GM12892 (cell line): ENCODE measurements at regions not wholly inside any gene's neighbourhood (a gene's known extent, or its start where the extent isn't known, plus 50 kb on each side); places are given as distances from the start of the nearest gene placed in this dataset.
"Not testable (repeated sequence)": the region's sequence is repeated elsewhere in the genome, so short reads cannot be mapped to it uniquely, and the experiment has no call there.

ENCODE experiments used
- DNase-seq: peaks from one replicate; pipeline ENCODE4 v3.0.0; 2011; ENCODE audit not compliant: insufficient read length
- FAIRE-seq: peaks from 2 replicates; lab custom pipeline; 2011; peaks lifted over from hg19 to GRCh38; lab: Jason Lieb, UNC
- POLR2A ChIP-seq: IDR thresholded peaks from 2 replicates; pipeline ENCODE4 v1.6.1; 2011; ENCODE audit warnings: low read depth, low read length, control low read depth
- POLR2AphosphoS5 ChIP-seq: IDR thresholded peaks from 2 replicates; pipeline ENCODE4 v1.6.1; 2011; ENCODE audit warnings: low read depth, low read length, control low read depth
- TAF1 ChIP-seq: IDR thresholded peaks from 2 replicates; pipeline ENCODE4 v1.6.1; 2011; ENCODE audit warnings: low read depth, mild to moderate bottlenecking, control low read depth, low read length, borderline replicate concordance

DNA sequence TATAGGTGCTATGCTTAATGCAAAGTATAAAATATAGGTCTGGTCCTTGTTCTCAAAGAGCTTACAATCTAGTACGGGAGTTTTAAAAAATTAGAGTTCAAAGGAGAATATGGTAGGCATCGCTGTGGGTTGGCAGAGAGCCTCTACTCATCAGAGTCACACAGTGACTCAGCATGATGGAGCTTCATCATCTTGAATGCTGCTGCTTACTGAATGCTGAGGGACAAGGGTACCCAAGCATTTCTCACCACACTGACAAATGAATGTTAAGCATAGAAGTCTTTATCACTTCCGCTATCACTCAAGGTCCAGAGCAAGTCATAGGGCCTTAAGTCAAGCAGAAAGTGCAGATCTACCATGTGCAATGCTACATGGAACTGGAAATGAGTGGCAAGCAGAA is 268.6 kb upstream of the IGFBP7 start:
- DNase-seq: no peak
- no peak for TF ChIP-seq POLR2AphosphoS5
- no peak for TF ChIP-seq TAF1
- no peak for TF ChIP-seq POLR2A
- FAIRE-seq: no peak

DNA sequence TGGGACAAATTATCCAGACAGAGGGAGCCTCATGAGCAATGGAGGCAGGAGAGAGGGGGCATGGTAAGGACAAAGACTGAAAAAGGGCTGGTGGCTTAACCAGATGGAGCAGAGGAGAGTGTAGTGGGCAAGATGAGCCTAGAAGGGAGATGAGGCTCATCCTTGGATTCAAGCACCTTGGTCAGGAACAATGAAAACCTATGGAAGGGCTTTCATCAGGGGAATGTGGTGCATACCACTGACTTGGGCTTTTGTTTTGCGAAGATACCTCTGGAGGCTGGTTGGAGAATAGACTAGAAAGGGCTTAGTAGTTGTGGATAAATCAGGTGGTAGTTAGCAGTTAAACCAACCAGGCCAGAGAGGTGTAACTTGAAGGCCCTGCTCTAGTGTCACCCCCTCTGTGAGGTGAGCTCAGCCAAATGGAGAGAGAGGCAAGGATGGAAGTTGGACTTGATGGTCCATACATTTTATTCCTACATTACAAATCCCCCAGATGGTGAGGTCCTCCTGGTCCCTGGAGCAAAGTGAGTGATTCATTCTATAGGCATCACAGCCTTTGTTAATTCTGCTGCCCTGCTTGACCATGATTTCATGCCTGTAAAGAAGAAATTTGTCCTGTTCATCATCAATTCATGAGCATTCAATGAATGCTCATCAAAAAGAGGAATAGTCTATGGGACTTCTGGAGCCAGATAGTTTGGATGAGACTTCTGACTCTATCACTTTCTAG is 264.8 kb upstream of the IGFBP7 start:
- FAIRE-seq (no peak), DNase-seq (no peak)
- TF ChIP-seq POLR2AphosphoS5: no peak
- TF ChIP-seq POLR2A: no peak
- no peak for TF ChIP-seq TAF1

DNA sequence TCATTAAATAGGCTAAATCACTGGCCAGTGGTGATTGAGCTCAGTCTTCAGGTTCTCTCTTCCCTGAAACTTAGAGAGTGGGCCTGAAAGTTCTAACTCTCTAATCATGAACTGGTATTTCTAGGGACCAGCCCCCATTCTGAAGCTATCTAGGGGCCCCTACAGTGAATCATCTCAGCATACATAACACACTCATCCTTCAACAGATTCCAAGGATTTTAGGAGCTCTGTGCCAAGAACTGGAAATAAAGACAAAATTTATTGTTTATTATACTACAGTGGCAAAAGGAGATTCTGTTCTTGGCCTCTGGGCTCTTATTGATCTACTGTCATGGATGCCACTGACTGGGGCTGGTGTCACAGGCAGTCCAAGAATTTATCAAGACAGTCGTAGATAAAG is 263.8 kb upstream of the IGFBP7 start:
- DNase-seq: no peak
- TF ChIP-seq POLR2AphosphoS5: no peak
- no peak for TF ChIP-seq TAF1
- no peak for TF ChIP-seq POLR2A
- FAIRE-seq: no peak

DNA sequence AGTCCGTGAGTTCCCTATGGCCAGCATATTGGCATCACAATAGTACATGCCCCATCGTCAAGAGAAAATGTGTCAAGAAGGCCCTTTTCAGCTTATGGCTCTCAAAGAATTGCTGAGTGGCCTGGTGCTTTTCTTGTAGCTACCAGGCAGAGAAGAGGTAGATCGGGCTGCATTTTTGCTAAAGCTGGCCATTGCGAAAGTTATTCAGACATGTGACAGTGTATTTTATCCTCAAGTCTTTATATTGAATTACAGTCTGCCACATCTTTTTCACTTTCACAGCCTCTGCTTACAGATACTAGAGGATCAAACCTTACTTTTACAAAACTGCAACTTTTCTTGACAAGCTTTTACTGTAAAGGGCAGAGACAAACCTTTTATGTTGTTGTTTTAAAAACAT is 261.5 kb upstream of the IGFBP7 start:
- no peak for DNase-seq
- no peak for TF ChIP-seq TAF1
- TF ChIP-seq POLR2AphosphoS5: no peak
- no peak for TF ChIP-seq POLR2A
- FAIRE-seq: no peak

DNA sequence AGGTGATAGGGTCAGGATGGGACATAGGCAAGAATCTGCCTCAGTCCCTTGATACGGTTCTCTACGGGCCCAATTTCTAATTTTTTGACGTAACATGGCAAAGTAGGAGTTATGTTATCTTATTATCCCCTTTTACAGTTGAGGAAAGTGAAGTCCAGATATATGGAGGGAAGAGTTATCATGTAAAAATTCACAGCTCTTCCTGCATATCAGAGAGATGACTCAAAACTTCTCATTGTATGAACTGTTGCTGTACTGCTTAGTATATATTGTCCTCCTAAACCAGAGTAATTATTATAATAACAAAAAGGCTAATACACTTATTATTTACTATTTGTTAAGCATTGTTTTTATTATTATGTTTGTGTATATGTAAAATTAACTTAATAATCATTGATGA is 260.5 kb upstream of the IGFBP7 start:
- TF ChIP-seq TAF1: no peak
- no peak for TF ChIP-seq POLR2A
- no peak for TF ChIP-seq POLR2AphosphoS5
- DNase-seq: no peak
- no peak for FAIRE-seq

DNA sequence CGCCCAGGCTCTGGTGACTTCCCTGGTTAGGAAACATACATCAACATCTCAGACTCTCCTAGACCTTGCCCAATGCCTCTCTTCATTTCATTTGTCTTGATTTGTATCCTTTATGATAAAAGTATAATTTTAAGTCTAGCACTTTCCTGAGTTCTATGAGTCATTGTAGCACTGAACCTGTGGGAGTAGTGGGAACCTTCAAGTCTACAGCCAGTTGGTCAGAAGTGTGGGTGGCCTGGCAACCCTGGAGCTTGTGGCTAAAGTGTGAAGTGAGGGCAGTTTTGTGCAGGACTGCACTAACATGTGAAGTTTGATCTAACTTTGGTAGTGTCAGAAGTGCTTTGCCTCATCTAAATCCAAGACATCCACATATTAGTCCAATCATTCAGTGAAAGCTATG is 259.3 kb upstream of the IGFBP7 start:
- DNase-seq (no peak), FAIRE-seq (no peak)
- TF ChIP-seq POLR2AphosphoS5 (no peak), POLR2A (no peak), TAF1 (no peak)

DNA sequence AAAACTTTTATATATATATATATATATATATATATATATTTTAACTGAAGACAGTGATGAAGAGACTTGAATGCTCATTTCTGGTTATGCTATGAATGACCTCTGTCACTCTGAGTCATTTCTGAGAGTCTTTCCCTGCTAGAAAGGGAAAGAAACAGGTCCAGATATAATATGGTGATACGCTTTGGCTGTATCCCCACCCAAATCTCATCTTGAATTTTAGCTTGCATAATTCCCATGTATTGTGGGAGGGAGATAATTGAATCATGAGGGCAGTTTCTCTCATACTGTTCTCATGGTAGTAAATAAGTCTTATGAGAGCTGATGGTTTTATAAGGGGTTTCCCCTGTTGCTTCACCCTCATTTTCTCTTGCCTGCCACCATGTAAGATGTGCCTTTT is 254.1 kb upstream of the IGFBP7 start:
- TF ChIP-seq POLR2AphosphoS5 (no peak), TAF1 (no peak), POLR2A (no peak)
- FAIRE-seq: no peak
- DNase-seq: no peak

DNA sequence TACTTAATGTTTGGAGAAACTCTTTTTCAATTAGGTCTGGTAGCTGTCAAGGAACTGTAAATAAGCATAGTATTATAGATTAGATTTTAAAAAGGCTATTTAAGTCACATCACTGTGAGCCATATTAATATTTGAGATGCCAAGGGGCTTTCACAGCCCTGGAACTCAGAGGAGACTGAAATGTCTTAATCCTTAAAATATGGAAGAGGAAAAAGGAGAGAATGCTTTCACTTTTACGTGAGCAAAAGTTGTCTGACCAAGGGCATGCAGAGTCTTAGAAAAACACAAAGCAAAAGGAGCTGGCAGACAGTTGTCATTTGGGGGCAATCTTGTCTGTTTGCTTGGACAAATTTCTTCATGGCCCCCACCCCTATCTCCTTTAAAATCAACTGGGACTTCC is 253.2 kb upstream of the IGFBP7 start:
- DNase-seq: no peak
- FAIRE-seq: no peak
- TF ChIP-seq POLR2AphosphoS5 (no peak), POLR2A (no peak), TAF1 (no peak)

DNA sequence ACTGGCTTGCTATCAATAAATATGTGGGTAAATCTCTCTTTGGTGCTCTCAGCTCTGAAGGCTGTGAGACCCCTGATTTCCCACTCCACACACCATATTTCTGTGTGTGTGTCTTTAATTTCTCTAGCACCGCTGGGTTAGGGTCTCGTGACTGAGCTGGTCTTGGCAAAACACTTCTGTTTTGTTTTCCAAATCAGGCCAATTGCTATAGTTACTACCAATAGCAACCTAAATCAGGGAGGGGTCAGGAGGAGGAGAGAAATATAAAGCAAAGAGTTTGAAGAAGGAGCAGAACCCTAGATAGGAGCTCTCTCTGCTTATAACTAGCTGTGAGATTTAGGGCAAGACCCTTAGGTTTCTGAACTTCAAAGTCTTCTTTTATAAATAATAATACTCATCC is 250.5 kb upstream of the IGFBP7 start:
- DNase-seq (no peak), FAIRE-seq (no peak)
- no peak for TF ChIP-seq TAF1

DNA sequence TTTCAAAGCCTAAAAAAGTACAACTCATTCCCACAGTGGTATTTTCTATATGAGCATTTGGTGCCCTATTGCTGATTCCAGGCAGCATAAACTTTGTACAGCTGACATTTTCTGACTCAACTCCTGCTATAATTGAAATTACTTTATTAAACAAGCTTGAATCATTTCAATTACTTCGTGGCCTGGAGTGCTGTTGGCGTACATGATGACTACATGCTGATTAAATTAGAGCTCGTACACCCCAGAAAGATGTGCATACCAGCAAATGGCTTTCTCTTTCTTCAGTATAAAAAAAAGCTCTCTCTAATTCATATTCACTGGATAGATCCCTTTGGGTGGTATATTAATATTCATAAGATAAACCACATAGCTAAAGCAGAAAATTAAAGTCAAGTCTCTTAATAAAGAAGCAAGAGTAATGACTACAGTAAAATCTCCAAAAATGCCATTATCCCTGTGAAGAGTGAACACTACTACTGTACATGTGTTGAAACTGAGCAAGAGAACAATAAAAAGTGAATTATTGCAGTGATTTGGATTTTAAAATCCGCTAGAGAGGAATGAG is 245.0 kb upstream of the IGFBP7 start:
- TF ChIP-seq TAF1: no peak
- no peak for TF ChIP-seq POLR2AphosphoS5
- no peak for TF ChIP-seq POLR2A
- no peak for DNase-seq
- FAIRE-seq: no peak

DNA sequence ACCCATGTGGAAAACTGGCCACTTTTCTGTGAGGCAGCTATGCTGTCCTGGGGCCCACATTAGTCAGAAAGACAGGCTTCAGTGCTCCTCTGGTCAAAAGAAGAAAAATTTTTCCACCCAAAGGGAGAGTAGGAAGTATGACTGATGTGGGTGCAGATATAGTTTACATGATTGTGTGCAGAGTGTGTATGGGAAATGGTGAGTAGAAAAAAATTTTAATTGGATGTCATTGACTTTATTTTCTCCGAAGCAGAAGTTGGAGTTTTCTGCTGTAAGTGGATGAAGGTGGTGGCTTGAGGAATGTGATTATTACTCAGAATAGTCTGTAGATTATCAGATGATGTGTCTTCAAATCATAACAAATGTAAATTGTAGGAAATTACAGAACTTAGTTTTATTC is 241.5 kb upstream of the IGFBP7 start:
- TF ChIP-seq POLR2A: no peak
- TF ChIP-seq POLR2AphosphoS5: no peak
- no peak for TF ChIP-seq TAF1
- FAIRE-seq (no peak), DNase-seq (no peak)

DNA sequence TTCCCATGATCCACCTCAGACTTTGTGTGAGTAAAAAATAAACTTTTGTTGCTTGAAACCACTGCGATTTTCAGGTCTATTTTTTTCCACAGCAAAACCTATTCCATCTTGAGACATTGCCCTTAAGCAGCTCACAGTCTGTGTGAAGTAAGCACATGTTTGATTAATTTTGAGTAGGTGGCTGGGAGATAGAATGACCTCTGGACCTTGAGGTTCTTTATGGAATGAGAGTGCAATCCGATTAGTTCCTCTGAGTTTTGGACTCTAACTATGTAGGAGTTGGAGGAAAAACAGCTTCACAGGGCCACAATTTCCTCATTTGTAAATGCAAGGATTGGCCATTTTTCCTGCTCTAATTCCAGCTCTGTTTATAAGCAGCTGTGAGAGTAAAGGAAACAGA is 234.1 kb upstream of the IGFBP7 start:
- TF ChIP-seq POLR2A: no peak
- no peak for TF ChIP-seq POLR2AphosphoS5
- TF ChIP-seq TAF1: no peak
- no peak for FAIRE-seq

DNA sequence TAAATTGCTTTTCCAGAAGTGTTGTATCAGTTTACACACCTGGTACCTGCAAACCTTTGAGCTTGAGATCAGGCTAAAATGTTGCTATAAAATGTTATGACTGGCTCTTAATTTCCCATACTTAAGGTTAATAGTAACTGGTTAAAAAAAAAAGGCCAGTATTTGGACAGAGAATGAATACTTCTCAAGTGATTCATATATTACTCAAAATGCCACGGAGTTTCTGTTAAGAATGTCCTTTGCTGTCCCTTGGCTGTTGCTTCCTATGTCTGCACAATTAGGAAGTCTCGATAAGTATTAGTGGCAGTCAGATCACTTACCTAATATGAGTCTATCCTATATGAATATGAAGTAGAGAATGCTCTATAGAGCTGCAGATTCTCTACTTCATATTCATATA is 232.2 kb upstream of the IGFBP7 start:
- DNase-seq (no peak), FAIRE-seq (no peak)
- TF ChIP-seq POLR2A (no peak), POLR2AphosphoS5 (no peak), TAF1 (no peak)

More for the DNA sequence above, 234.1 kb upstream of the IGFBP7 start:
- no peak for DNase-seq

DNA sequence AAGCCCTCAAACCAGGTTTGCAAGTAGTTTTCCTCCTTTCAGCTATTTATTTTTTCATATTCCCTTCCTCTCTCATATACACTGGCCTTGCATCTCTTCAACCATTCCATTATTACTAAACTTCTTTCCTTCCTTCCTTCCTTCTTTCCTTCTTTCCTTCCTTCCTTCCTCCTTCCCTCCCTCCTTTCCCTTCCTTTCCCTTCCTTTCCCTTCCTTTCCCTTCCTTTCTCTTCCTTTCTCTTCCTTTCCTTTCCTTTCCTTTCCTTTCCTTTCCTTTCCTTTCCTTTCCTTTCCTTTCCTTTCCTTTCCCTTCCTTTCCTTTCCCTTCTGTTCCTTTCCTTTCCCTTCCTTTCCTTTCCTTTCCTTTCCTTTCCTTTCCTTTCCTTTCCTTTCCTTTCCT is 228.7 kb upstream of the IGFBP7 start:
- not testable (repeated sequence) for FAIRE-seq, DNase-seq
